ENCODE measurements at regions not wholly inside any gene's neighbourhood (a gene's known extent, or its start where the extent isn't known, plus 50 kb on each side); places are given as distances from the start of the nearest gene placed in this dataset.

GRCh38 chr15:69590201-69590710 lies 137.6 kb downstream of the RPLP1 start:
- Histone ChIP-seq H3K9ac (ENCODE audit: low read length) (no peak overlapping the region), H3K9me2 (ENCODE audit: low read depth, low read length) (no peaks in the 10 kb centered on the region), H4K20me1 (ENCODE audit: insufficient read depth, low read length) (no peaks in the 10 kb centered on the region), H3K4me1 (ENCODE audit: insufficient read depth, low read length, severe bottlenecking) (no peaks in the 10 kb centered on the region), H3K4me2 (ENCODE audit: low read length) (no peak overlapping the region), H3K79me2 (ENCODE audit: insufficient read depth, low read length) (no peaks in the 10 kb centered on the region), H3K27ac (ENCODE audit: low read depth, low read length, poor library complexity, severe bottlenecking) (no peak overlapping the region), H3K27me3 (ENCODE audit: insufficient read depth, low read length) (peaks cover 8% of the 10 kb centered on the region; the same call in 1 of the 2 replicates), H2AFZ (ENCODE audit: low read length) (no peak overlapping the region), H3K36me3 (ENCODE audit: insufficient read depth, low read length) (no peaks in the 10 kb centered on the region), H3K4me3 (ENCODE audit: low read depth, low read length, poor library complexity, severe bottlenecking) (no peak overlapping the region), H3K9me3 (ENCODE audit: low read length) (no peaks in the 10 kb centered on the region), H3F3A (ENCODE audit: insufficient read depth, low read length) (no peaks in the 10 kb centered on the region)
- TF ChIP-seq CTCF (IDR thresholded peaks at IDR 0.05; ENCODE audit: low read length) = no peak
- no peak for TF ChIP-seq EZH2 (IDR thresholded peaks at IDR 0.05; ENCODE audit: borderline replicate concordance, low read length)

- Histone ChIP-seq H3K4me3 (ENCODE audit: low read depth, low read length, poor library complexity, severe bottlenecking) (no peak overlapping the region), H3K79me2 (ENCODE audit: insufficient read depth, low read length) (no peaks in the 10 kb centered on the region), H3K9ac (ENCODE audit: low read length) (no peak overlapping the region), H3K4me1 (ENCODE audit: insufficient read depth, low read length, severe bottlenecking) (no peaks in the 10 kb centered on the region), H3K27ac (ENCODE audit: low read depth, low read length, poor library complexity, severe bottlenecking) (no peak overlapping the region), H3K9me3 (ENCODE audit: low read length) (no peaks in the 10 kb centered on the region), H2AFZ (ENCODE audit: low read length) (no peak overlapping the region), H3K9me2 (ENCODE audit: low read depth, low read length) (no peaks in the 10 kb centered on the region), H4K20me1 (ENCODE audit: insufficient read depth, low read length) (no peaks in the 10 kb centered on the region), H3K4me2 (ENCODE audit: low read length) (no peak overlapping the region), H3F3A (ENCODE audit: insufficient read depth, low read length) (no peaks in the 10 kb centered on the region), H3K27me3 (ENCODE audit: insufficient read depth, low read length) (peaks cover 8% of the 10 kb centered on the region; the same call in 1 of the 2 replicates), H3K36me3 (ENCODE audit: insufficient read depth, low read length) (no peaks in the 10 kb centered on the region)
- no peak for TF ChIP-seq EZH2 (IDR thresholded peaks at IDR 0.05; ENCODE audit: borderline replicate concordance, low read length)
- TF ChIP-seq CTCF (IDR thresholded peaks at IDR 0.05; ENCODE audit: low read length) = no peak
These were observed 138.4 kb downstream of the RPLP1 start for GRCh38 chr15:69590932-69591524.

GRCh38 chr15:69591905-69592508 lies 139.4 kb downstream of the RPLP1 start:
- no peak overlapping the region for H3K4me2 ChIP-seq (ENCODE audit: low read length)
- no peaks in the 10 kb centered on the region for H3K9me3 ChIP-seq (ENCODE audit: low read length)
- no peaks in the 10 kb centered on the region for H3K79me2 ChIP-seq (ENCODE audit: insufficient read depth, low read length)
- H3K9ac ChIP-seq (ENCODE audit: low read length) = no peak overlapping the region
- H3K27ac ChIP-seq (ENCODE audit: low read depth, low read length, poor library complexity, severe bottlenecking) = no peak overlapping the region
- no peaks in the 10 kb centered on the region for H4K20me1 ChIP-seq (ENCODE audit: insufficient read depth, low read length)
- H3K27me3 ChIP-seq (ENCODE audit: insufficient read depth, low read length) = peaks cover 8% of the 10 kb centered on the region; the same call in 1 of the 2 replicates
- H2AFZ ChIP-seq (ENCODE audit: low read length) = no peak overlapping the region
- H3K4me3 ChIP-seq (ENCODE audit: low read depth, low read length, poor library complexity, severe bottlenecking) = no peak overlapping the region
- H3K36me3 ChIP-seq (ENCODE audit: insufficient read depth, low read length) = no peaks in the 10 kb centered on the region
- no peaks in the 10 kb centered on the region for H3F3A ChIP-seq (ENCODE audit: insufficient read depth, low read length)
- no peaks in the 10 kb centered on the region for H3K9me2 ChIP-seq (ENCODE audit: low read depth, low read length)
- TF ChIP-seq CTCF (IDR thresholded peaks at IDR 0.05; ENCODE audit: low read length) (no peak), EZH2 (IDR thresholded peaks at IDR 0.05; ENCODE audit: borderline replicate concordance, low read length) (no peak)
- H3K4me1 ChIP-seq (ENCODE audit: insufficient read depth, low read length, severe bottlenecking) = no peaks in the 10 kb centered on the region
